NCI-H2081 (cell line): ENCODE measurements at regions not wholly inside any gene's neighbourhood (a gene's known extent, or its start where the extent isn't known, plus 50 kb on each side); places are given as distances from the start of the nearest gene placed in this dataset.

ENCODE experiments used
- DNase-seq, 2 experiments: peaks; one replicate each; lab custom pipeline; 2025; lab: John Stamatoyannopoulos, UW

GRCh38 chr3:70840106-70840870, 527.9 kb upstream of the MDFIC2 start:
- no peak for DNase-seq

GRCh38 chr3:70833239-70833960, 521.0 kb upstream of the MDFIC2 start:
- no peak for DNase-seq

- no peak for DNase-seq
Observed at GRCh38 chr3:70832834-70833205, 520.4 kb upstream of the MDFIC2 start.

- DNase-seq: no peak
Observed at GRCh38 chr3:70832089-70832833, 519.8 kb upstream of the MDFIC2 start.

GRCh38 chr3:70829092-70829491, 516.7 kb upstream of the MDFIC2 start:
- DNase-seq: no peak

GRCh38 chr3:70824773-70825172, 512.3 kb upstream of the MDFIC2 start:
- DNase-seq: no peak

GRCh38 chr3:70824078-70824477, 511.6 kb upstream of the MDFIC2 start:
- peak in 1 of 2 experiments; percentile 15 for DNase-seq

- DNase-seq: no peak
Observed at GRCh38 chr3:70823622-70824021, 511.2 kb upstream of the MDFIC2 start.

GRCh38 chr3:70822669-70823068, 510.2 kb upstream of the MDFIC2 start:
- peak in 1 of 2 experiments; percentile 75 for DNase-seq

GRCh38 chr3:70821602-70822001, 509.2 kb upstream of the MDFIC2 start:
- DNase-seq: no peak

GRCh38 chr3:70820397-70820796, 508.0 kb upstream of the MDFIC2 start:
- DNase-seq: no peak

- DNase-seq: no peak
Observed at GRCh38 chr3:70818145-70818544, 505.7 kb upstream of the MDFIC2 start.

GRCh38 chr3:70816346-70816745, 503.9 kb upstream of the MDFIC2 start:
- no peak for DNase-seq

GRCh38 chr3:70815817-70816216, 503.4 kb upstream of the MDFIC2 start:
- DNase-seq: no peak

- DNase-seq: no peak
Observed at GRCh38 chr3:70813311-70813710, 500.9 kb upstream of the MDFIC2 start.

GRCh38 chr3:70811880-70812279, 499.4 kb upstream of the MDFIC2 start:
- DNase-seq: peak in 1 of 2 experiments; percentile 1

- DNase-seq: no peak
Observed at GRCh38 chr3:70808881-70809280, 496.4 kb upstream of the MDFIC2 start.

- no peak for DNase-seq
Observed at GRCh38 chr3:70806556-70806955, 494.1 kb upstream of the MDFIC2 start.

- no peak for DNase-seq
Observed at GRCh38 chr3:70806021-70806420, 493.6 kb upstream of the MDFIC2 start.

GRCh38 chr3:70805061-70805889, 492.8 kb upstream of the MDFIC2 start:
- no peak for DNase-seq

GRCh38 chr3:70803891-70804290, 491.5 kb upstream of the MDFIC2 start:
- DNase-seq: no peak

- no peak for DNase-seq
Observed at GRCh38 chr3:70803319-70803718, 490.9 kb upstream of the MDFIC2 start.
